ENCODE measurements at regions not wholly inside any gene's neighbourhood (a gene's known extent, or its start where the extent isn't known, plus 50 kb on each side); places are given as distances from the start of the nearest gene placed in this dataset.

DNA sequence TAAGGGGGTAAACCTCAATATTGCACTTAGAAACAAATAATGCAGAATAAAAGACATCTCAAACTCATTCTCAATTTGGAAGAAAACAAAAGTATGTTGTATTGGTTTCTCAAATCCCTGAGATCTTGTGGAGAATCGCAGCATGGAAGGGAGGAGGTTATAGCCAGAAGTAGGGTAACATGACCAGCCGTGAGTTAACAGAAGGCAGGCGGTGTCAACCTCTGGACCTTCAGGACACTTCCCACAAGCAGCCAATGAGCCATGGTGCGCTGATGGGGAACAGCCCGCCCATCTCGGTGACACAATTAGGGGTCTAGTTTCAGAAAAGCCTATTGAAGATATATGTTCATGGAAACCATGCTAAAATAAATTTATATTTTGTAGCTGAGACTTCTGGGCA is 98.4 kb downstream of the ALDH8A1 start:
- Histone ChIP-seq H2BK12ac (ENCODE audit: low read depth, low read length) (no peak overlapping the region), H2BK120ac (replicated peaks; ENCODE audit: low read depth, low read length) (no peak overlapping the region), H3K27me3 (replicated peaks in 1 of 4; ENCODE audit: control insufficient read depth in 3 of 4, extremely low read depth in 1 of 4, insufficient read depth in 3 of 4, low read length in 3 of 4) (0 out of 7 replicates have a peak, but pooled peaks cover 0 to 2% (median 0%) of the 10 kb centered on the region in 4 experiments), H2BK20ac (ENCODE audit: low read length) (no peak overlapping the region), H3K4ac (replicated peaks; ENCODE audit: insufficient read length, low read depth, low read length) (no peak overlapping the region), H3K23ac (ENCODE audit: insufficient read length) (no peak overlapping the region), H3K36me3 (ENCODE audit: control insufficient read depth in 2 of 4, insufficient read depth in 4 of 4, low read length in 3 of 4) (no peaks in the 10 kb centered on the region), H4K8ac (ENCODE audit: extremely low read depth, insufficient read depth, low read length) (no peak overlapping the region), H2BK5ac (ENCODE audit: low read depth, low read length) (no peak overlapping the region), H2AFZ (ENCODE audit: low read length) (no peak overlapping the region), H3K79me1 (ENCODE audit: low read depth, low read length) (no peaks in the 10 kb centered on the region), H3K4me1 (replicated peaks in 1 of 4; ENCODE audit: control insufficient read depth in 3 of 4, insufficient read depth in 4 of 4, low read length in 3 of 4) (peaks cover 0 to 4% (median 3%) of the 10 kb centered on the region in 4 experiments; a peak in 4 of 7 replicates), H3K9ac (replicated peaks in 1 of 4; ENCODE audit: extremely low read depth in 1 of 4, low read depth in 3 of 4, low read length in 3 of 4) (no peak overlapping the region), H4K91ac (replicated peaks; ENCODE audit: insufficient read length, low read length) (no peak overlapping the region), H3K18ac (ENCODE audit: extremely low read depth, low read length) (no peak overlapping the region), H4K5ac (ENCODE audit: insufficient read length, low read depth, low read length) (no peak overlapping the region), H3K9me3 (ENCODE audit: insufficient read depth in 2 of 2, low read depth in 1 of 2, low read length in 1 of 2) (no peaks in the 10 kb centered on the region), H2BK15ac (ENCODE audit: low read length) (no peak overlapping the region), H3K4me3 (ENCODE audit: extremely low read depth in 1 of 4, insufficient read depth in 2 of 4, low read depth in 3 of 4, low read length in 4 of 4) (no peak overlapping the region), H3K4me2 (ENCODE audit: insufficient read depth in 1 of 2, low read depth in 2 of 2, low read length in 2 of 2) (no peak overlapping the region), H2AK5ac (ENCODE audit: low read depth, low read length) (no peak overlapping the region), H3K27ac (ENCODE audit: low read depth, low read length) (no peak overlapping the region), H3K79me2 (ENCODE audit: control insufficient read depth in 1 of 2, insufficient read depth in 2 of 2, low read length in 2 of 2) (no peaks in the 10 kb centered on the region), H3K23me2 (ENCODE audit: low read depth, low read length) (no peaks in the 10 kb centered on the region), H4K20me1 (replicated peaks in 1 of 2; ENCODE audit: control insufficient read depth in 1 of 2, insufficient read depth in 2 of 2, low read length in 2 of 2) (no peaks in the 10 kb centered on the region), H3K56ac (replicated peaks; ENCODE audit: insufficient read length, low read depth, low read length) (no peak overlapping the region), H3K14ac (ENCODE audit: insufficient read length) (no peak overlapping the region)
- DNase-seq (ENCODE audit: low read depth in 1 of 2, low spot score in 2 of 2) (no peak), FAIRE-seq (no peak)
- 87% methylated on average over 6 of the region's 6 CpGs; no CpG with 5 or more reads in 1 of the 2 experiments for WGBS, 2 experiments (ENCODE audit: extremely low coverage in 1 of 2, insufficient coverage in 1 of 2, insufficient read length in 1 of 2, insufficient replicate concordance in 2 of 2, low coverage in 1 of 2, low lambda C conversion rate in 2 of 2, missing lambda C conversion rate in 1 of 2)
- CTCF ChIA-PET (ENCODE audit: partially characterized antibody): interaction anchor here (0.7 to 1.8 kb wide), 4 partner anchors 11 to 89 kb away, joined by 3 to 8 read pairs (median 7); no protein-coding TSS in a partner anchor
- POLR2A ChIA-PET (ENCODE audit: partially characterized antibody): no interaction called here
